Liver (tissue), 3 donors: ENCODE measurements at regions not wholly inside any gene's neighbourhood (a gene's known extent, or its start where the extent isn't known, plus 50 kb on each side); places are given as distances from the start of the nearest gene placed in this dataset.
A peak's percentile ranks its signal among the peaks of the same experiment; 100 is the strongest.

Source experiments
- EGR1 ChIP-seq, 2 donors: IDR thresholded peaks; 2 replicates each; pipeline ENCODE4 v1.6.1; 2016 to 2018; ENCODE audit warnings: antibody characterized with exemption in 2 of 2, low read depth in 2 of 2
- FOXA1 ChIP-seq: IDR thresholded peaks from 2 replicates; pipeline ENCODE4 v1.6.1; 2016; ENCODE audit warnings: antibody characterized with exemption
- GABPA ChIP-seq, 2 donors: IDR thresholded peaks in 1 of 2; conservative IDR thresholded peaks in 1 of 2; 2 replicates each; pipeline ENCODE4 v1.6.1; 2016; ENCODE audit warnings: antibody characterized with exemption in 2 of 2, mild to moderate bottlenecking in 1 of 2, moderate library complexity in 1 of 2
- JUND ChIP-seq, 2 donors: IDR thresholded peaks; 2 replicates each; pipeline ENCODE4 v1.6.1; 2016; ENCODE audit warnings: antibody characterized with exemption in 2 of 2
- RAD21 ChIP-seq, 2 donors: IDR thresholded peaks; 2 replicates each; pipeline ENCODE4 v1.6.1; 2016; ENCODE audit warnings: antibody characterized with exemption in 2 of 2, mild to moderate bottlenecking in 2 of 2
- SP1 ChIP-seq: IDR thresholded peaks from 2 replicates; pipeline ENCODE4 v1.6.1; 2018; ENCODE audit warnings: antibody characterized with exemption, mild to moderate bottlenecking
- TAF1 ChIP-seq: conservative IDR thresholded peaks from 2 replicates; pipeline ENCODE4 v1.6.1; 2016; ENCODE audit warnings: antibody characterized with exemption, mild to moderate bottlenecking
- YY1 ChIP-seq: IDR thresholded peaks from 2 replicates; pipeline ENCODE4 v1.6.1; 2016; ENCODE audit warnings: antibody characterized with exemption, mild to moderate bottlenecking
- TF ChIP-seq, protein P1 (sequence below): IDR thresholded peaks from 2 replicates; pipeline ENCODE4 v1.6.1; 2016; ENCODE audit warnings: antibody characterized with exemption
- TF ChIP-seq, protein P2 (sequence below): fragments of 150-350 bp; IDR thresholded peaks from 2 replicates; pipeline ENCODE4 v1.5.1; 2017; ENCODE audit warnings: improper control_type of control experiment, low read depth, low read length; ENCODE audit not compliant: missing input control
- TF ChIP-seq, protein P3 (sequence below): IDR thresholded peaks from 2 replicates; pipeline ENCODE4 v1.6.1; 2016; ENCODE audit warnings: antibody characterized with exemption, mild to moderate bottlenecking
- TF ChIP-seq, protein P4 (sequence below): IDR thresholded peaks from 2 replicates; pipeline ENCODE4 v1.6.1; 2016; ENCODE audit warnings: antibody characterized with exemption
- donor health status: healthy.
- donor health status: healthy.

DNA sequence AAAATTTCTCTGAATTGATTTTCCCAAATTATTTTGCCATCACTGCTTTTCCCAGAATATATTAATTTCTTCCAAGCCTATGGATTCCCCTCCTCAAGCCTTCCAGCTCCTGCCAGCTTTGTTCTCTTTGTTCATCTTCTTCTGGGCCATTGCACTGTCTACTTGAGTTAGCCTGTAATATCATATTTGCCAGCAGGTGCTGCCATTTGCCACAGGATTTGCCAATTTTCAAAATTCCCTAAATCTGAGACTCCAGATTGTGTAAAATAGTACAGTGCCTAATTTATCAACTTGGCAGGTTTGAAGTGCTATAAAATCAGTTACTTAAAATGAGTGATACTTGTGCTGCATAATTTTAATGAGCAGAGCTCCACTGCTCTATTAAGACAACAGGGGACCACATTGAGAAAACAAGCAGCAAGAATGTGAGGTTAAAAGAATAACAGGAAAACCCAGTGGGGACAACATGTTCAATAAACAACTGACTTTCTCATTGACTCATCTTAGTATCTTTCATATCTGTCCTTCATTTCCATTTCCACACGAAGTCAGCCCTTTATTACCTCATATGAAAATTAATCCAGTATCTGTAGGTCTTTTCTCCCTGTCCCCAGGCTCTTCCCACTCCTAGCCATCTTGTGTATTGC is 84.6 kb upstream of the CCDC196 start:
- TF ChIP-seq, protein P1, sequence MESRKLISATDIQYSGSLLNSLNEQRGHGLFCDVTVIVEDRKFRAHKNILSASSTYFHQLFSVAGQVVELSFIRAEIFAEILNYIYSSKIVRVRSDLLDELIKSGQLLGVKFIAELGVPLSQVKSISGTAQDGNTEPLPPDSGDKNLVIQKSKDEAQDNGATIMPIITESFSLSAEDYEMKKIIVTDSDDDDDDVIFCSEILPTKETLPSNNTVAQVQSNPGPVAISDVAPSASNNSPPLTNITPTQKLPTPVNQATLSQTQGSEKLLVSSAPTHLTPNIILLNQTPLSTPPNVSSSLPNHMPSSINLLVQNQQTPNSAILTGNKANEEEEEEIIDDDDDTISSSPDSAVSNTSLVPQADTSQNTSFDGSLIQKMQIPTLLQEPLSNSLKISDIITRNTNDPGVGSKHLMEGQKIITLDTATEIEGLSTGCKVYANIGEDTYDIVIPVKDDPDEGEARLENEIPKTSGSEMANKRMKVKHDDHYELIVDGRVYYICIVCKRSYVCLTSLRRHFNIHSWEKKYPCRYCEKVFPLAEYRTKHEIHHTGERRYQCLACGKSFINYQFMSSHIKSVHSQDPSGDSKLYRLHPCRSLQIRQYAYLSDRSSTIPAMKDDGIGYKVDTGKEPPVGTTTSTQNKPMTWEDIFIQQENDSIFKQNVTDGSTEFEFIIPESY = no peak
- TF ChIP-seq, protein P2, sequence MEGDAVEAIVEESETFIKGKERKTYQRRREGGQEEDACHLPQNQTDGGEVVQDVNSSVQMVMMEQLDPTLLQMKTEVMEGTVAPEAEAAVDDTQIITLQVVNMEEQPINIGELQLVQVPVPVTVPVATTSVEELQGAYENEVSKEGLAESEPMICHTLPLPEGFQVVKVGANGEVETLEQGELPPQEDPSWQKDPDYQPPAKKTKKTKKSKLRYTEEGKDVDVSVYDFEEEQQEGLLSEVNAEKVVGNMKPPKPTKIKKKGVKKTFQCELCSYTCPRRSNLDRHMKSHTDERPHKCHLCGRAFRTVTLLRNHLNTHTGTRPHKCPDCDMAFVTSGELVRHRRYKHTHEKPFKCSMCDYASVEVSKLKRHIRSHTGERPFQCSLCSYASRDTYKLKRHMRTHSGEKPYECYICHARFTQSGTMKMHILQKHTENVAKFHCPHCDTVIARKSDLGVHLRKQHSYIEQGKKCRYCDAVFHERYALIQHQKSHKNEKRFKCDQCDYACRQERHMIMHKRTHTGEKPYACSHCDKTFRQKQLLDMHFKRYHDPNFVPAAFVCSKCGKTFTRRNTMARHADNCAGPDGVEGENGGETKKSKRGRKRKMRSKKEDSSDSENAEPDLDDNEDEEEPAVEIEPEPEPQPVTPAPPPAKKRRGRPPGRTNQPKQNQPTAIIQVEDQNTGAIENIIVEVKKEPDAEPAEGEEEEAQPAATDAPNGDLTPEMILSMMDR = peak; percentile 81
- TF ChIP-seq SP1 (no peak), EGR1 (IDR thresholded peaks at IDR 0.05; ENCODE audit: low read depth in 2 of 2) (no peak), GABPA (IDR thresholded peaks at IDR 0.05 in 1 of 2, conservative IDR thresholded peaks at IDR 0.05 in 1 of 2) (no peak), FOXA1 (no peak), RAD21 (IDR thresholded peaks at IDR 0.05) (peak; percentile 90 to 93), TAF1 (no peak), JUND (IDR thresholded peaks at IDR 0.05) (no peak), YY1 (no peak)
- TF ChIP-seq, protein P3, sequence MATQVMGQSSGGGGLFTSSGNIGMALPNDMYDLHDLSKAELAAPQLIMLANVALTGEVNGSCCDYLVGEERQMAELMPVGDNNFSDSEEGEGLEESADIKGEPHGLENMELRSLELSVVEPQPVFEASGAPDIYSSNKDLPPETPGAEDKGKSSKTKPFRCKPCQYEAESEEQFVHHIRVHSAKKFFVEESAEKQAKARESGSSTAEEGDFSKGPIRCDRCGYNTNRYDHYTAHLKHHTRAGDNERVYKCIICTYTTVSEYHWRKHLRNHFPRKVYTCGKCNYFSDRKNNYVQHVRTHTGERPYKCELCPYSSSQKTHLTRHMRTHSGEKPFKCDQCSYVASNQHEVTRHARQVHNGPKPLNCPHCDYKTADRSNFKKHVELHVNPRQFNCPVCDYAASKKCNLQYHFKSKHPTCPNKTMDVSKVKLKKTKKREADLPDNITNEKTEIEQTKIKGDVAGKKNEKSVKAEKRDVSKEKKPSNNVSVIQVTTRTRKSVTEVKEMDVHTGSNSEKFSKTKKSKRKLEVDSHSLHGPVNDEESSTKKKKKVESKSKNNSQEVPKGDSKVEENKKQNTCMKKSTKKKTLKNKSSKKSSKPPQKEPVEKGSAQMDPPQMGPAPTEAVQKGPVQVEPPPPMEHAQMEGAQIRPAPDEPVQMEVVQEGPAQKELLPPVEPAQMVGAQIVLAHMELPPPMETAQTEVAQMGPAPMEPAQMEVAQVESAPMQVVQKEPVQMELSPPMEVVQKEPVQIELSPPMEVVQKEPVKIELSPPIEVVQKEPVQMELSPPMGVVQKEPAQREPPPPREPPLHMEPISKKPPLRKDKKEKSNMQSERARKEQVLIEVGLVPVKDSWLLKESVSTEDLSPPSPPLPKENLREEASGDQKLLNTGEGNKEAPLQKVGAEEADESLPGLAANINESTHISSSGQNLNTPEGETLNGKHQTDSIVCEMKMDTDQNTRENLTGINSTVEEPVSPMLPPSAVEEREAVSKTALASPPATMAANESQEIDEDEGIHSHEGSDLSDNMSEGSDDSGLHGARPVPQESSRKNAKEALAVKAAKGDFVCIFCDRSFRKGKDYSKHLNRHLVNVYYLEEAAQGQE = no peak
- TF ChIP-seq, protein P4, sequence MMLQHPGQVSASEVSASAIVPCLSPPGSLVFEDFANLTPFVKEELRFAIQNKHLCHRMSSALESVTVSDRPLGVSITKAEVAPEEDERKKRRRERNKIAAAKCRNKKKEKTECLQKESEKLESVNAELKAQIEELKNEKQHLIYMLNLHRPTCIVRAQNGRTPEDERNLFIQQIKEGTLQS = no peak
